Vagina (tissue), 2 donors: ENCODE measurements at regions not wholly inside any gene's neighbourhood (a gene's known extent, or its start where the extent isn't known, plus 50 kb on each side); places are given as distances from the start of the nearest gene placed in this dataset.

Experiments
- DNase-seq, 2 donors: peaks; one replicate each; pipeline ENCODE4 v3.0.0-alpha.2; 2017; ENCODE audit errors: extremely low spot score in 2 of 2
- H3K27ac ChIP-seq: fragments of 200-600 bp; sonication (generic); one replicate; pipeline ENCODE4 v1.5.1; 2019
- H3K27me3 ChIP-seq: fragments of 200-600 bp; sonication (generic); one replicate; pipeline ENCODE4 v1.5.1; 2019
- H3K36me3 ChIP-seq, 2 donors: fragments of 200-600 bp; sonication (generic); one replicate each; pipeline ENCODE4 v1.5.1; 2017 to 2019
- H3K4me1 ChIP-seq: fragments of 200-600 bp; sonication (generic); one replicate; pipeline ENCODE4 v1.5.1; 2019
- H3K4me3 ChIP-seq, 2 donors: fragments of 200-600 bp; sonication (generic); 1 replicate in 1 of 2; 2 replicates in 1 of 2; pipeline ENCODE4 v1.5.1; 2016 to 2019
- H3K9me3 ChIP-seq: fragments of 200-600 bp; sonication (generic); one replicate; pipeline ENCODE4 v1.5.1; 2019
- CTCF ChIP-seq, 3 experiments: fragments of 450-650 bp in 2 of 3; fragments of 200-600 bp in 1 of 3; sonication (generic) in 1 of 3; IDR thresholded peaks; one replicate each; pipeline ENCODE4 v1.5.1; 2017 to 2019; ENCODE audit warnings: antibody characterized with exemption in 3 of 3, mild to moderate bottlenecking in 2 of 3, moderate library complexity in 2 of 3
- POLR2A ChIP-seq, 2 donors: fragments of 450-650 bp; IDR thresholded peaks; one replicate each; pipeline ENCODE4 v1.6.1; 2017; ENCODE audit warnings: antibody characterized with exemption in 2 of 2, mild to moderate bottlenecking in 2 of 2, moderate library complexity in 2 of 2
- POLR2AphosphoS5 ChIP-seq, 2 donors: sonication (generic); formaldehyde crosslinking; IDR thresholded peaks; one replicate each; pipeline ENCODE4 v1.9.0; 2017; ENCODE audit warnings: antibody characterized with exemption in 2 of 2, mild to moderate bottlenecking in 2 of 2, low read depth in 1 of 2; ENCODE audit not compliant: insufficient read depth in 1 of 2
- intact Hi-C: fragments of 100-400 bp; cut with DNase I; formaldehyde crosslinking; loops from one replicate; pipeline ENCODE4 v1.15.1; 2023

DNA sequence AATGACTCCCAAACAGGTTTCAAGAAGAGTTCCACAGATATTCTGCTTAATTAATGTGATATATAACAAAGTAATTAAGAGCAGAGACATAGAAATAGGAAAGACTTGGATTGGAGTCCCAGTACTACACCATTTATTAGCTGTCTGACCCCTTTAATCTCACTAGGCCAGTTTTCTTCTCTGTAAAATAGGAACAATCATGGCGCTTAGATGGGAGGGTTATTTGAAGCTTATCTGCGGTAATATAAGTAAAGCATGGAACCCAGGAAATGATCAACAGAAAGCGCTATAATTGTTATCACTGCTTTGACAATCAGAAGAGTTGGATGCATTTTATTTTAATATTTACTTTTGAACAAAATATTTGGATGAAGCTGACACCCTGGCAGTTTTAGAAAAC is 71.3 kb upstream of the IFNE start:
- Histone ChIP-seq H3K4me3 (no peak overlapping the region), H3K9me3 (no peaks in the 10 kb centered on the region), H3K27ac (no peak overlapping the region), H3K27me3 (no peaks in the 10 kb centered on the region), H3K4me1 (peaks cover 15% of the 10 kb centered on the region), H3K36me3 (no peaks in the 10 kb centered on the region)
- no peak for DNase-seq
- intact Hi-C loops, result no loop called here
- TF ChIP-seq POLR2A (IDR thresholded peaks at IDR 0.05) (no peak), CTCF (IDR thresholded peaks at IDR 0.05) (no peak), POLR2AphosphoS5 (IDR thresholded peaks at IDR 0.05; ENCODE audit: insufficient read depth in 1 of 2, low read depth in 1 of 2) (no peak)

DNA sequence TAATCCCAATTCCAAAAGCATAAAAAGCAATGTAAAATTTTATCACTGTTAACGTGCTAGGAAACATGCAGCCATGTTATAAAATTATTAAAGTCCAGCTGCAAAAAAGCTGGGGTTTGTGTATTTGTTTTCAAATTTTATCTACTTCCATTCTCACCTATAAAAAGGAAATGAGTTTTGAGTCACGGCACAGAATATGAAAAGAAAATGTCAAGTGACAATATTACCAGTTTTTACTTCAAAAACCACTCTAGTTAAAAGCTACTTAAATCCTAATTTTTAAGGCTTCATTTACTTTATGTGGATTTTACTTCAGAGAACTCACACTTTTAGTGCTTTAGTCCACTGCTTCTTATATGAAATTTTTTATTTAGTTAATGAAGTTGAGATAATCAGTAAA is 72.7 kb upstream of the IFNE start:
- H3K36me3 ChIP-seq, result no peaks in the 10 kb centered on the region
- no peak for DNase-seq
- TF ChIP-seq CTCF (IDR thresholded peaks at IDR 0.05) (no peak), POLR2A (IDR thresholded peaks at IDR 0.05) (no peak), POLR2AphosphoS5 (IDR thresholded peaks at IDR 0.05; ENCODE audit: insufficient read depth in 1 of 2, low read depth in 1 of 2) (no peak)
- peaks cover 8% of the 10 kb centered on the region for H3K4me1 ChIP-seq
- no peaks in the 10 kb centered on the region for H3K9me3 ChIP-seq
- no peak overlapping the region for H3K4me3 ChIP-seq
- intact Hi-C loops, result no loop called here
- H3K27me3 ChIP-seq, result peaks cover 6% of the 10 kb centered on the region
- H3K27ac ChIP-seq, result no peak overlapping the region

- no peak for DNase-seq
- Histone ChIP-seq H3K4me3 (no peak overlapping the region), H3K9me3 (no peaks in the 10 kb centered on the region), H3K36me3 (no peaks in the 10 kb centered on the region), H3K27ac (no peak overlapping the region), H3K27me3 (peaks cover 6% of the 10 kb centered on the region), H3K4me1 (peaks cover 6% of the 10 kb centered on the region)
- TF ChIP-seq POLR2AphosphoS5 (IDR thresholded peaks at IDR 0.05; ENCODE audit: insufficient read depth in 1 of 2, low read depth in 1 of 2) (no peak), CTCF (IDR thresholded peaks at IDR 0.05) (no peak), POLR2A (IDR thresholded peaks at IDR 0.05) (no peak)
- intact Hi-C loops, result no loop called here
Observed at GRCh38 chr9:21555911-21556310, 73.8 kb upstream of the IFNE start.

DNA sequence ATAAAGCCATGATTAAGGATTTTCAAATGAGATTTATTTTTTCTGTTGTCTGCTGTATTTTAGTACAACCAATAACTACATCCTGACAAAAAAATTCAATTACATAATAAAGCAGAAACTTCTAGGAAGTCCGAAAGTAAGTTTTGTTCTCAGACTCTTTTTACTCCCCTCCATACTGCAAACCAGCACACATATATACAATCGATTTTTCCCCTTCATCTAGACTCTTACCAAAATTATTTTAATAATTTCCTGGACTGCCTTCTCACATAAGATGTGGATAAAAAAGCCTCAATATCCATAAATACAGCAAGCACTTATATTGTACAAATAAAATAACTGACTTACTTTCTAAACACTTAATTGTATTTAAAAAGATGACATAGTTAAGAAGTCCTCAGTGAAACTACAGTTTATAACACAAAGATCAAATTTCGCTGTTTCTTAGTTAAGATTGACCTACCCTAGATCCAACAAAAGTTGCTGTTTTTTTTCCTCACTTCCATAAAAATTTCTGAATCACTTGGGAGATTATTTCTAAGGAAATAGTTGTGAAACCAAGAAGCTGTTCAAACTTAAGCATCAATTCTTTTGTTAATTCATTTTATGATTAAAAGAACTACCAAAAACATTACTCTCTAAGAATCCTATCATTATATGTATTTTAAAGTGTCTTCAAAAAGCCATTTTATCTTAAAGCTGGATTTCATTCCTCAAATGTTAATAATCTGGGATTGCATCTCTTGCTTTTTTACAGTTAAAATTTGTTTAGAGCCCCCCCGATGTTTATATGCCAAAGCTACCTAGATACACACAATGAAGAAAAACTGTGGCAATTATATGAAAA is 74.7 kb upstream of the IFNE start:
- intact Hi-C loops, result no loop called here
- Histone ChIP-seq H3K9me3 (no peaks in the 10 kb centered on the region), H3K27me3 (peaks cover 6% of the 10 kb centered on the region), H3K4me3 (no peak overlapping the region), H3K27ac (no peak overlapping the region), H3K4me1 (peaks cover 6% of the 10 kb centered on the region), H3K36me3 (no peaks in the 10 kb centered on the region)
- TF ChIP-seq CTCF (IDR thresholded peaks at IDR 0.05), result no peak
- no peak for TF ChIP-seq POLR2AphosphoS5 (IDR thresholded peaks at IDR 0.05; ENCODE audit: insufficient read depth in 1 of 2, low read depth in 1 of 2)
- TF ChIP-seq POLR2A (IDR thresholded peaks at IDR 0.05), result no peak
- no peak for DNase-seq

GRCh38 chr9:21557428-21557768 is 75.3 kb upstream of the IFNE start:
- DNase-seq, result no peak
- H3K36me3 ChIP-seq, result no peaks in the 10 kb centered on the region
- no peaks in the 10 kb centered on the region for H3K9me3 ChIP-seq
- intact Hi-C loops, result no loop called here
- H3K27me3 ChIP-seq, result peaks cover 6% of the 10 kb centered on the region
- TF ChIP-seq CTCF (IDR thresholded peaks at IDR 0.05), result no peak
- peak overlapping the region; percentile 73 for H3K27ac ChIP-seq
- H3K4me1 ChIP-seq, result peaks cover 6% of the 10 kb centered on the region
- no peak overlapping the region for H3K4me3 ChIP-seq
